Adrenal gland (tissue), 9 donors: ENCODE measurements at regions not wholly inside any gene's neighbourhood (a gene's known extent, or its start where the extent isn't known, plus 50 kb on each side); places are given as distances from the start of the nearest gene placed in this dataset.

Experiments
- DNase-seq, 7 donors: peaks; one replicate each; pipeline ENCODE4 v3.0.0-alpha.2; 2019 to 2020
- H3K27ac ChIP-seq, 5 donors: fragments of 200-600 bp; sonication (generic) in 4 of 5; 1 replicate in 3 of 5; 2 replicates in 2 of 5; pipeline versions ENCODE4 v1.5.1 to v1.8.0; 2016 to 2020; ENCODE audit warnings: mild to moderate bottlenecking in 1 of 5
- H3K27me3 ChIP-seq: fragments of 200-600 bp; 2 replicates; pipeline ENCODE4 v1.8.0; 2021
- H3K36me3 ChIP-seq, 2 donors: fragments of 200-600 bp; replicated peaks in 1 of 2; 1 replicate in 1 of 2; 2 replicates in 1 of 2; pipeline versions ENCODE4 v1.5.1 to v1.8.0; 2018 to 2022
- H3K4me1 ChIP-seq, 2 donors: fragments of 200-600 bp; replicated peaks in 1 of 2; 1 replicate in 1 of 2; 2 replicates in 1 of 2; pipeline versions ENCODE4 v1.5.1 to v1.8.0; 2018 to 2021
- H3K4me3 ChIP-seq, 4 donors: fragments of 200-600 bp; sonication (generic) in 3 of 4; one replicate each; pipeline ENCODE4 v1.5.1; 2016 to 2018
- H3K9me3 ChIP-seq, 3 donors: fragments of 200-600 bp; sonication (generic) in 1 of 3; replicated peaks in 1 of 3; 1 replicate in 2 of 3; 2 replicates in 1 of 3; pipeline versions ENCODE4 v1.5.1 to v1.8.0; 2016 to 2021
- CTCF ChIP-seq, 6 experiments: fragments of 450-650 bp in 4 of 6; fragments of 200-600 bp in 2 of 6; sonication (generic) in 1 of 6; IDR thresholded peaks; 1 replicate in 5 of 6; 2 replicates in 1 of 6; pipeline versions ENCODE4 v1.5.1 to v1.8.0; 2016 to 2021; ENCODE audit warnings: antibody characterized with exemption in 6 of 6, mild to moderate bottlenecking in 2 of 6, moderate library complexity in 1 of 6
- POLR2A ChIP-seq, 2 donors: fragments of 450-650 bp; IDR thresholded peaks; one replicate each; pipeline ENCODE4 v1.6.1; 2017; ENCODE audit warnings: antibody characterized with exemption in 2 of 2, mild to moderate bottlenecking in 2 of 2, moderate library complexity in 1 of 2
- WGBS, 4 donors: extraction: QIAGEN DNeasy Blood & Tissue Kit in 2 of 4; methylation state at CpG; one replicate each; pipeline versions ENCODE4 v1.1.5 to v1.1.7; 2013 to 2017; 5-methylcytosine and 5-hydroxymethylcytosine counted together
- intact Hi-C, 2 donors: fragments of 100-400 bp; cut with DNase I; formaldehyde crosslinking; loops; one replicate each; pipeline versions ENCODE4 v1.14.1 to v1.15.0; 2022 to 2023
- donor health status: healthy with polysubstance abuse.
- donor health status: Bipolar disorder and iron deficiency.
- donor health status: DM: yes; HTN: yes; CAD: no.
- donor health status: DM: no; HTN: no; CAD: no.
- donor health status: DM: no; HTN: no; CAD: no.

GRCh38 chr16:48089053-48089792 is 66.6 kb downstream of the ABCC12 start:
- no peak for TF ChIP-seq POLR2A (IDR thresholded peaks at IDR 0.05)
- no peak for TF ChIP-seq CTCF (IDR thresholded peaks at IDR 0.05)
- DNase-seq, result no peak
- Histone ChIP-seq H3K4me3 (no peak overlapping the region), H3K36me3 (no peaks in the 10 kb centered on the region), H3K27ac (no peak overlapping the region), H3K9me3 (no peaks in the 10 kb centered on the region), H3K27me3 (no peaks in the 10 kb centered on the region), H3K4me1 (no peaks in the 10 kb centered on the region)
- WGBS, 4 donors, result 78 to 92% (median 84%) methylated on average over 4 of the region's 4 CpGs
- intact Hi-C loops, result no loop called here

- no peaks in the 10 kb centered on the region for H3K36me3 ChIP-seq
- intact Hi-C loops, result no loop called here
- no peaks in the 10 kb centered on the region for H3K27me3 ChIP-seq
- no peaks in the 10 kb centered on the region for H3K9me3 ChIP-seq
- DNase-seq, result no peak
- no peak overlapping the region for H3K4me3 ChIP-seq
- WGBS, 4 donors, result 83 to 90% (median 88%) methylated on average over 1 of the region's 1 CpG
- H3K27ac ChIP-seq, result no peak overlapping the region
- TF ChIP-seq POLR2A (IDR thresholded peaks at IDR 0.05), result no peak
- no peak for TF ChIP-seq CTCF (IDR thresholded peaks at IDR 0.05)
- no peaks in the 10 kb centered on the region for H3K4me1 ChIP-seq
Measured at GRCh38 chr16:48087639-48088038, 68.2 kb downstream of the ABCC12 start.

GRCh38 chr16:48086422-48086821 is 69.4 kb downstream of the ABCC12 start:
- no peaks in the 10 kb centered on the region for H3K36me3 ChIP-seq
- TF ChIP-seq CTCF (IDR thresholded peaks at IDR 0.05), result no peak
- DNase-seq, result no peak
- no peaks in the 10 kb centered on the region for H3K27me3 ChIP-seq
- no peaks in the 10 kb centered on the region for H3K4me1 ChIP-seq
- H3K4me3 ChIP-seq, result no peak overlapping the region
- no peak overlapping the region for H3K27ac ChIP-seq
- WGBS, 4 donors, result 84 to 89% (median 86%) methylated on average over 2 of the region's 2 CpGs
- intact Hi-C loops, result no loop called here
- H3K9me3 ChIP-seq, result no peaks in the 10 kb centered on the region

- Histone ChIP-seq H3K27me3 (no peaks in the 10 kb centered on the region), H3K36me3 (no peaks in the 10 kb centered on the region), H3K9me3 (no peaks in the 10 kb centered on the region), H3K27ac (no peak overlapping the region), H3K4me3 (no peak overlapping the region), H3K4me1 (no peaks in the 10 kb centered on the region)
- no peak for DNase-seq
- TF ChIP-seq CTCF (IDR thresholded peaks at IDR 0.05) (no peak), POLR2A (IDR thresholded peaks at IDR 0.05) (no peak)
- intact Hi-C loops, result no loop called here
- 67 to 73% (median 71%) methylated on average over 1 of the region's 1 CpG for WGBS, 4 donors
Measured at GRCh38 chr16:48085729-48086128, 70.1 kb downstream of the ABCC12 start.
